Central memory CD8-positive, alpha-beta T cell (primary cell): ENCODE measurements at regions not wholly inside any gene's neighbourhood (a gene's known extent, or its start where the extent isn't known, plus 50 kb on each side); places are given as distances from the start of the nearest gene placed in this dataset.

ENCODE experiments used
- ATAC-seq: fragments of 150-1000 bp; cut with Tn5 transposase; replicated peaks from 2 replicates; pipeline ENCODE4 v1.10.0; 2022; ENCODE audit warnings: mild to moderate bottlenecking, moderate FRiP score, moderate number of reproducible peaks; ENCODE audit not compliant: poor library complexity, severe bottlenecking; ENCODE audit errors: extremely low read depth
- DNase-seq, 2 donors: peaks; one replicate each; pipeline ENCODE4 v3.0.0; 2021; ENCODE audit warnings: low spot score in 2 of 2
- H3K27ac Mint-ChIP-seq: one replicate; pipeline ENCODE4 v1.8.0; 2022; ENCODE audit warnings: low read depth, mild to moderate bottlenecking, moderate library complexity, mixed read lengths
- H3K27me3 Mint-ChIP-seq: one replicate; pipeline ENCODE4 v1.8.0; 2022; ENCODE audit warnings: mixed read lengths
- H3K36me3 Mint-ChIP-seq: one replicate; pipeline ENCODE4 v1.8.0; 2022; ENCODE audit warnings: mild to moderate bottlenecking, moderate library complexity, mixed read lengths; ENCODE audit not compliant: insufficient read depth
- H3K4me1 Mint-ChIP-seq: one replicate; pipeline ENCODE4 v1.8.0; 2022; ENCODE audit warnings: mixed read lengths
- H3K4me3 Mint-ChIP-seq: one replicate; pipeline ENCODE4 v1.8.0; 2022; ENCODE audit warnings: mild to moderate bottlenecking, moderate library complexity, mixed read lengths
- H3K9me3 Mint-ChIP-seq: one replicate; pipeline ENCODE4 v1.8.0; 2022; ENCODE audit warnings: mixed read lengths

- Mint-ChIP-seq H3K4me1 (no peaks in the 10 kb centered on the region), H3K27me3 (peaks cover 50% of the 10 kb centered on the region), H3K36me3 (no peaks in the 10 kb centered on the region), H3K27ac (no peak overlapping the region), H3K9me3 (no peaks in the 10 kb centered on the region), H3K4me3 (no peak overlapping the region)
- no peak for ATAC-seq
- no peak for DNase-seq
These were observed 148.6 kb upstream of the NSMCE3 start for GRCh38 chr15:29418178-29418577.

DNA sequence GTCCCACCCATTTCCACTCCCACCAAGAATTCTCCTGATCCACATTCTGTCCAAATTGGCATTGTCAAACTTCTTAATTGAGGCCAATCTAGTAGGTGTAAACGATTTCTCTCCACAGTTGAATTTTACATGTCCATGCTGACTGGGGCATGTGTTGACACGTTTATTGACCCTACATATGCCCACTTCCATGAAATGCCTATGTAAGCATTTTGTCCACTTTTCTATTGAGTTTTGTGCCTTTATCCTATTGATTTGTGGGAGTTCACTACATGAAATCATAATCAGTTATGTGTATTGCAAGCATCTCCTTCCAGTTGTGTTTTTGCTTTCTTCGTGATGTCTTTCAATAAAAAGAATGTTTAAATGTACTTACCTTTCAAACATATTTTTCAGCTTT lies 141.7 kb upstream of the NSMCE3 start:
- H3K4me1 Mint-ChIP-seq = no peaks in the 10 kb centered on the region
- H3K27me3 Mint-ChIP-seq = peaks cover 39% of the 10 kb centered on the region
- DNase-seq (no peak), ATAC-seq (no peak)
- H3K27ac Mint-ChIP-seq = no peak overlapping the region
- no peaks in the 10 kb centered on the region for H3K36me3 Mint-ChIP-seq
- H3K4me3 Mint-ChIP-seq = no peak overlapping the region
- H3K9me3 Mint-ChIP-seq = no peaks in the 10 kb centered on the region

DNA sequence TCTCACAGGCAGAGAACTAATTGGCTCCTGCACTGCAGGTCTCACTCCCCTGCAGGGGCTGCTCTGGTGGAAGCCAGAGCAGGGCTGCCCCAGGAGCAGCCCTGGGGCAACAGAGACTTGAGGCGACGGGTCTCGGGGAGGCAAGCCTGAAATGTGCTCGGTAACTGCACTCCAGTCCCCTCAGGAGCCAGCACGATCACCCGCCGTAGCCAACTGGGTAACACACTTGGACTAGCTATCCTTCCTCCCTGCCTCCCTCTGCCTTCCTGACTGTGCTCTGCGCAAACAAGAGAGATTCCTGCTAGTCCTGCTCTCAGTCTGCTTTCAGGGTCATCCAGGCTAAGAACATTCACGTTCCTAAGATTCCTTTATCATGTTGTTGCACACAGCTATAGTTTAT lies 140.7 kb upstream of the NSMCE3 start:
- Mint-ChIP-seq H3K36me3 (no peaks in the 10 kb centered on the region), H3K27me3 (peaks cover 39% of the 10 kb centered on the region), H3K27ac (no peak overlapping the region), H3K4me1 (no peaks in the 10 kb centered on the region), H3K4me3 (no peak overlapping the region), H3K9me3 (no peaks in the 10 kb centered on the region)
- ATAC-seq (no peak), DNase-seq (no peak)

- Mint-ChIP-seq H3K4me1 (no peaks in the 10 kb centered on the region), H3K27ac (no peak overlapping the region), H3K4me3 (no peak overlapping the region), H3K36me3 (no peaks in the 10 kb centered on the region), H3K9me3 (no peaks in the 10 kb centered on the region), H3K27me3 (peaks cover 43% of the 10 kb centered on the region)
- no peak for ATAC-seq
- no peak for DNase-seq
These were observed 140.3 kb upstream of the NSMCE3 start for GRCh38 chr15:29409890-29410289.

DNA sequence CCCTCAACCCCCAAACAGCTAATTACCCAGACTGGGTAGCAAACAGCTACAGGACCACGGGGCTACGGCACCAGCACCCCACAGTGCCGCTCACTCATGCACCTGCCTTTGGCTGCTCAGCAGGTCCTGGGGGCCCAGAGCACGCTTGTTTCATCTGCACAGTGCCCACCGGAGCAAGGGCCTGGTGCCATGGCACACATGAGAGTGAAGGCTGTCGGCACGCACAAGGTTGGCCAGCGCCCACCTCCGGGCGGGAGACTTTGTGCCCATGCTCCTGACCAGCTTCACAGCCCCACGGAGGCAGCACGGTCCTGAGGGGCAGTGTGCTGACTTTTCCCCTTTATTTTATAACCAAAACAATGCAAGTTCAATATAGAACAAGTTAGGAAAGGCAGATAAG lies 135.9 kb upstream of the NSMCE3 start:
- no peaks in the 10 kb centered on the region for H3K4me1 Mint-ChIP-seq
- ATAC-seq (no peak), DNase-seq (no peak)
- no peak overlapping the region for H3K27ac Mint-ChIP-seq
- H3K36me3 Mint-ChIP-seq = no peaks in the 10 kb centered on the region
- H3K9me3 Mint-ChIP-seq = no peaks in the 10 kb centered on the region
- H3K4me3 Mint-ChIP-seq = no peak overlapping the region
- H3K27me3 Mint-ChIP-seq = peaks cover 33% of the 10 kb centered on the region

GRCh38 chr15:29403772-29404171 lies 134.2 kb upstream of the NSMCE3 start:
- no peaks in the 10 kb centered on the region for H3K4me1 Mint-ChIP-seq
- no peak overlapping the region for H3K27ac Mint-ChIP-seq

DNA sequence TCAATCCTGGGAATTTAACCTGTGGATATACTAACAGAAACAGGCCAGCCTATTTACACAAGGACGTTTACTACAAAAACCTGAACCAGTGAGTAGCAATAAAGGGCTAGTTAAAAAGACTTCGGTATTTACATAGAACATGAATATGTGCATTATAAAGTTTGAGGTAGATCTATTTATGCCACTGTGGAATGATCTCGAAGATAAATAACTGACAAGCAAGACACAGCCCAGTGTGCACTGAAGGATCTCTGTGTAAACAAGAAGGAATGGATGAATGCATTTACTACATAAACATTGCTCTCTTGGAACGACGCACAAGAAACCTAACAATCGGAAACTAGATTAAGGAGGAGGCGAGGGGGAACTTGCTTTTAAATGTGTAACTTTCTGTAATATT lies 132.0 kb upstream of the NSMCE3 start:
- Mint-ChIP-seq H3K4me3 (no peak overlapping the region), H3K27ac (no peak overlapping the region), H3K27me3 (peaks cover 59% of the 10 kb centered on the region), H3K4me1 (no peaks in the 10 kb centered on the region), H3K36me3 (no peaks in the 10 kb centered on the region), H3K9me3 (no peaks in the 10 kb centered on the region)
- DNase-seq = no peak
- no peak for ATAC-seq

More at GRCh38 chr15:29403772-29404171, 134.2 kb upstream of the NSMCE3 start:
- DNase-seq (no peak), ATAC-seq (no peak)
- H3K27me3 Mint-ChIP-seq = peaks cover 46% of the 10 kb centered on the region
- H3K9me3 Mint-ChIP-seq = no peaks in the 10 kb centered on the region
- no peak overlapping the region for H3K4me3 Mint-ChIP-seq
- H3K36me3 Mint-ChIP-seq = no peaks in the 10 kb centered on the region

GRCh38 chr15:29400701-29401100 lies 131.1 kb upstream of the NSMCE3 start:
- ATAC-seq = no peak
- Mint-ChIP-seq H3K4me3 (no peak overlapping the region), H3K9me3 (no peaks in the 10 kb centered on the region)

GRCh38 chr15:29398907-29399306 lies 129.3 kb upstream of the NSMCE3 start:
- ATAC-seq (no peak), DNase-seq (no peak)
- Mint-ChIP-seq H3K4me1 (no peaks in the 10 kb centered on the region), H3K4me3 (no peak overlapping the region), H3K36me3 (no peaks in the 10 kb centered on the region), H3K27ac (no peak overlapping the region), H3K27me3 (peaks cover 54% of the 10 kb centered on the region), H3K9me3 (no peaks in the 10 kb centered on the region)

More at GRCh38 chr15:29400701-29401100, 131.1 kb upstream of the NSMCE3 start:
- Mint-ChIP-seq H3K4me1 (no peaks in the 10 kb centered on the region), H3K27me3 (peaks cover 68% of the 10 kb centered on the region), H3K36me3 (no peaks in the 10 kb centered on the region), H3K27ac (no peak overlapping the region)
- DNase-seq = no peak

- no peaks in the 10 kb centered on the region for H3K4me1 Mint-ChIP-seq
- peaks cover 6% of the 10 kb centered on the region for H3K9me3 Mint-ChIP-seq
- H3K36me3 Mint-ChIP-seq = no peaks in the 10 kb centered on the region
- H3K27me3 Mint-ChIP-seq = peaks cover 43% of the 10 kb centered on the region
- ATAC-seq (no peak), DNase-seq (no peak)
- H3K4me3 Mint-ChIP-seq = no peak overlapping the region
- no peak overlapping the region for H3K27ac Mint-ChIP-seq
These were observed 126.7 kb upstream of the NSMCE3 start for GRCh38 chr15:29396176-29396811.

- Mint-ChIP-seq H3K4me1 (no peaks in the 10 kb centered on the region), H3K4me3 (no peak overlapping the region)
- ATAC-seq = no peak
These were observed 123.8 kb upstream of the NSMCE3 start for GRCh38 chr15:29393443-29393842.

GRCh38 chr15:29392358-29392757 lies 122.7 kb upstream of the NSMCE3 start:
- Mint-ChIP-seq H3K9me3 (peaks cover 6% of the 10 kb centered on the region), H3K27me3 (peaks cover 10% of the 10 kb centered on the region), H3K36me3 (no peaks in the 10 kb centered on the region), H3K4me3 (no peak overlapping the region), H3K27ac (no peak overlapping the region), H3K4me1 (no peaks in the 10 kb centered on the region)
- no peak for ATAC-seq
- DNase-seq = no peak

More at GRCh38 chr15:29393443-29393842, 123.8 kb upstream of the NSMCE3 start:
- Mint-ChIP-seq H3K9me3 (peaks cover 6% of the 10 kb centered on the region), H3K36me3 (no peaks in the 10 kb centered on the region), H3K27me3 (peaks cover 20% of the 10 kb centered on the region), H3K27ac (no peak overlapping the region)
- DNase-seq = no peak

GRCh38 chr15:29390051-29390450 lies 120.4 kb upstream of the NSMCE3 start:
- H3K4me1 Mint-ChIP-seq = no peaks in the 10 kb centered on the region
- no peak for ATAC-seq

More at GRCh38 chr15:29390051-29390450, 120.4 kb upstream of the NSMCE3 start:
- Mint-ChIP-seq H3K27ac (no peak overlapping the region), H3K9me3 (peaks cover 6% of the 10 kb centered on the region), H3K27me3 (peaks cover 18% of the 10 kb centered on the region), H3K4me3 (no peak overlapping the region), H3K36me3 (no peaks in the 10 kb centered on the region)
- DNase-seq = no peak
